Activated CD8-positive, alpha-beta T cell treated with anti-CD3 and anti-CD28 coated beads, Interleukin-2, amount 10 ng/mL, durations not matched to agents 7 days and 5 days (primary cell): ENCODE measurements at regions not wholly inside any gene's neighbourhood (a gene's known extent, or its start where the extent isn't known, plus 50 kb on each side); places are given as distances from the start of the nearest gene placed in this dataset.

Experiments
- ATAC-seq: fragments of 150-1000 bp; cut with Tn5 transposase; one replicate; pipeline ENCODE4 v1.10.0; 2021; ENCODE audit warnings: moderate library complexity
- CTCF ChIA-PET: fragments of 350-600 bp; sonication (Branson Sonifier 250); formaldehyde crosslinking; loops from one replicate; lab custom pipeline; 2021; ENCODE audit warnings: antibody characterized with exemption; lab: Charles Lee
- POLR2A ChIA-PET: fragments of 350-600 bp; sonication (Branson Sonifier 250); formaldehyde crosslinking; loops from one replicate; lab custom pipeline; 2021; ENCODE audit warnings: antibody characterized with exemption; lab: Charles Lee
- DNase-seq: peaks from one replicate; pipeline ENCODE4 v3.0.0-alpha.2; 2020
- H3K27ac Mint-ChIP-seq: one replicate; pipeline ENCODE4 v1.8.0; 2021; ENCODE audit warnings: mild to moderate bottlenecking, mixed read lengths
- H3K27me3 Mint-ChIP-seq: one replicate; pipeline ENCODE4 v1.8.0; 2021; ENCODE audit warnings: low read depth, mixed read lengths
- H3K36me3 Mint-ChIP-seq: one replicate; pipeline ENCODE4 v1.8.0; 2021; ENCODE audit warnings: low read depth, mixed read lengths
- H3K4me1 Mint-ChIP-seq: one replicate; pipeline ENCODE4 v1.8.0; 2021; ENCODE audit warnings: low read depth, mixed read lengths
- H3K4me3 Mint-ChIP-seq: one replicate; pipeline ENCODE4 v1.8.0; 2021; ENCODE audit warnings: mild to moderate bottlenecking, mixed read lengths
- H3K9me3 Mint-ChIP-seq: one replicate; pipeline ENCODE4 v1.8.0; 2022; ENCODE audit warnings: mixed read lengths; ENCODE audit not compliant: insufficient read depth

DNA sequence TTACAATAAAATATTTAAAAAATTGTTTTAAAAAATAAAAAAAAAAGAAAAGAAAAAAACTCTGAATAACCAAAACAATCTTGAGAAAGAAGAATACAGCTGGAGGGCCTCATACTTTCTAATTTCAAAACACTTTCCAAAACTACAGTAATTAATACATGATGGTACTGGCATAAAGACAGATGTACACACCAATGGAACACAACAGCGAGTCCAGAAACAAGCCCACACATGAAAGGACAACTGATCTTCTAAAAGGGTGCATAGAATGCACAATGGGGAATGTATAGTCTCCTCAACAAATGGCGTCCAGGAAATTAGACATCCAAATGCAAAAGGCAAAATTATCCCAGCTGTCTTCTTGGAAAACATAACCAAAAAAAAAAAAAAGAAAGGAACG is 99.6 kb downstream of the LURAP1L start:
- Mint-ChIP-seq H3K9me3 (peaks cover 5% of the 10 kb centered on the region), H3K36me3 (no peaks in the 10 kb centered on the region), H3K4me1 (no peaks in the 10 kb centered on the region), H3K4me3 (no peak overlapping the region), H3K27ac (no peak overlapping the region), H3K27me3 (no peaks in the 10 kb centered on the region)
- ATAC-seq, result no peak
- CTCF ChIA-PET, result no interaction called here
- DNase-seq, result no peak
- POLR2A ChIA-PET, result no interaction called here

- no peak overlapping the region for H3K27ac Mint-ChIP-seq
- no peak overlapping the region for H3K4me3 Mint-ChIP-seq
- ChIA-PET POLR2A (no interaction called here), CTCF (no interaction called here)
- H3K9me3 Mint-ChIP-seq, result peaks cover 5% of the 10 kb centered on the region
- no peaks in the 10 kb centered on the region for H3K36me3 Mint-ChIP-seq
- no peak for ATAC-seq
- H3K27me3 Mint-ChIP-seq, result no peaks in the 10 kb centered on the region
- H3K4me1 Mint-ChIP-seq, result no peaks in the 10 kb centered on the region
- no peak for DNase-seq
Observed at GRCh38 chr9:12875191-12875590, 100.4 kb downstream of the LURAP1L start.

- POLR2A ChIA-PET, result interaction anchor here (0.7 kb wide), 1 partner anchor 270 kb away, joined by 3 read pairs; no protein-coding TSS in a partner anchor
- Mint-ChIP-seq H3K36me3 (no peaks in the 10 kb centered on the region), H3K4me3 (no peak overlapping the region), H3K27ac (no peak overlapping the region), H3K9me3 (peaks cover 5% of the 10 kb centered on the region), H3K27me3 (no peaks in the 10 kb centered on the region), H3K4me1 (no peaks in the 10 kb centered on the region)
- ATAC-seq (no peak), DNase-seq (no peak)
- CTCF ChIA-PET, result no interaction called here
Observed at GRCh38 chr9:12876872-12877271, 102.1 kb downstream of the LURAP1L start.

- no peak for ATAC-seq
- H3K4me3 Mint-ChIP-seq, result no peak overlapping the region
Observed at GRCh38 chr9:12878351-12878978, 103.6 kb downstream of the LURAP1L start.

GRCh38 chr9:12879961-12880360 is 105.1 kb downstream of the LURAP1L start:
- POLR2A ChIA-PET, result no interaction called here

More at GRCh38 chr9:12878351-12878978, 103.6 kb downstream of the LURAP1L start:
- peaks cover 9% of the 10 kb centered on the region for H3K9me3 Mint-ChIP-seq
- POLR2A ChIA-PET, result no interaction called here
- H3K27me3 Mint-ChIP-seq, result no peaks in the 10 kb centered on the region
- DNase-seq, result no peak
- CTCF ChIA-PET, result no interaction called here
- H3K27ac Mint-ChIP-seq, result no peak overlapping the region
- no peaks in the 10 kb centered on the region for H3K36me3 Mint-ChIP-seq
- H3K4me1 Mint-ChIP-seq, result no peaks in the 10 kb centered on the region

DNA sequence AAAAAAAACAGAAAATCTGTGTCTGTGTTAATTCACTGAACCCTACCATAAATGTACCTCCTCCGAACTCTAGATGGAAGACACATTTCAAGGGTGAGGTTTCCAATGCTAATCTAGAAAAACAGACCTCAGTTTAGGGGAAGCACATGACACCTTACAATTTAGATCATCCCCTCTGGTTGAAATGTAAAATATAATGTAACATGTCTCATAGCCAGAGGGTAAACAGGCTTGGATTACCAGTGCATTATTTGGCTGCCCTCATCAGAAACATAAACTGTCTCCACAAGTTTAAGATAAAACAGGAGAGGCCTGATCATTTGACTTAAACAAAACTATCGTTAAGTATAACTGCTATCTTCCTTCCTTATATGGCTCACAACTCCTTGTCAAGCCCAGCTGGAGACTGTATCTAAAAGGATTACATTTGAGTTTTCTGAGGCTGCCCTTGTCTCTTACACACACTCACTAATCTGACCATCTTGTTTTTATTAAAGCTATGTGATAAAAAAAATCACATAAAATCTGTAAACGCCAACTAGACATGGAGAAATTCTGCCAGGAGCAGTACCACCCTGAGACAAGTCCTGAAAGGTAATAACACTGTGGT is 105.7 kb downstream of the LURAP1L start:
- H3K4me3 Mint-ChIP-seq, result no peak overlapping the region
- ATAC-seq (no peak), DNase-seq (no peak)
- peaks cover 9% of the 10 kb centered on the region for H3K9me3 Mint-ChIP-seq
- CTCF ChIA-PET, result no interaction called here
- no peaks in the 10 kb centered on the region for H3K36me3 Mint-ChIP-seq
- POLR2A ChIA-PET, result no interaction called here
- H3K27me3 Mint-ChIP-seq, result no peaks in the 10 kb centered on the region
- no peaks in the 10 kb centered on the region for H3K4me1 Mint-ChIP-seq
- no peak overlapping the region for H3K27ac Mint-ChIP-seq

More at GRCh38 chr9:12879961-12880360, 105.1 kb downstream of the LURAP1L start:
- CTCF ChIA-PET, result no interaction called here
- DNase-seq, result no peak
- H3K27me3 Mint-ChIP-seq, result no peaks in the 10 kb centered on the region
- no peaks in the 10 kb centered on the region for H3K4me1 Mint-ChIP-seq
- ATAC-seq, result no peak
- peaks cover 9% of the 10 kb centered on the region for H3K9me3 Mint-ChIP-seq
- no peak overlapping the region for H3K4me3 Mint-ChIP-seq
- no peak overlapping the region for H3K27ac Mint-ChIP-seq
- no peaks in the 10 kb centered on the region for H3K36me3 Mint-ChIP-seq

GRCh38 chr9:12882430-12882829 is 107.6 kb downstream of the LURAP1L start:
- H3K9me3 Mint-ChIP-seq, result peaks cover 9% of the 10 kb centered on the region
- DNase-seq, result no peak
- no peak for ATAC-seq
- no peaks in the 10 kb centered on the region for H3K4me1 Mint-ChIP-seq
- ChIA-PET POLR2A (no interaction called here), CTCF (no interaction called here)
- no peak overlapping the region for H3K27ac Mint-ChIP-seq
- H3K27me3 Mint-ChIP-seq, result no peaks in the 10 kb centered on the region
- H3K36me3 Mint-ChIP-seq, result no peaks in the 10 kb centered on the region
- H3K4me3 Mint-ChIP-seq, result no peak overlapping the region

- Mint-ChIP-seq H3K9me3 (peaks cover 9% of the 10 kb centered on the region), H3K36me3 (no peaks in the 10 kb centered on the region), H3K27ac (no peak overlapping the region), H3K4me3 (no peak overlapping the region), H3K4me1 (no peaks in the 10 kb centered on the region), H3K27me3 (no peaks in the 10 kb centered on the region)
- ChIA-PET CTCF (no interaction called here), POLR2A (no interaction called here)
- ATAC-seq, result no peak
- no peak for DNase-seq
Observed at GRCh38 chr9:12884736-12885395, 110.0 kb downstream of the LURAP1L start.

DNA sequence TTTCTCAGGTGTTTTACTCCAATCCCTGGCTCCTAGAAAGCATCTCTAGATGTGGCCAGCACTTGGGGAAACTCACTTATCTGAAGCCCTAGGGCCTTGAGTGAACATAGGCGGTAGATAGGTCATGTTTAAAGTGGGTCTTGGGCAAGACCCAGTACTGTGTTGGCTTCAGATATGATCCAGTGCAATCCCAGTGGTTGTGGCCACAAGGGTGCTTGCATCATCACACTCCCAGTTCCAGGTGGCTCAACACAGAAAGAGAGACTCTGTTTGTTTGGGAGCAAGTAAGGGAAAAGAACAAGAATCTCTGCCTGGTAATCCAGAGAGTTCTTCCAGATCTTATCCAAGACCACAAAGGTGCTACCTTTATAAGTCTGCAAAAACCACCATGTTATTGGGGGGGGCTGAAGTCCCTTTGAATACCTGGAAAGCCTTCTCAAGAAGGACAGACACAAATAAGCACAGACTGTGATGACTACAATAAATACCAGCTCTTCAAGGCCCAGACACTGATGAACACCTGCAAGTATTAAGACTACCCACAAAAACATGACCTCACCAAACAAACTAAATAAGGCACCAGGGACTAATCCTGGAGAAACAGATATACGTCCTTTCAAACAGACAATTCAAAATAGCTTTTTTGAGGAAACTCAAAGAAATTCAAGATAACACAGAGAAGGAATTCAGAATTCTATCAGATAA is 114.7 kb downstream of the LURAP1L start:
- H3K27ac Mint-ChIP-seq, result no peak overlapping the region
- CTCF ChIA-PET, result no interaction called here
- no peaks in the 10 kb centered on the region for H3K36me3 Mint-ChIP-seq
- H3K9me3 Mint-ChIP-seq, result peaks cover 13% of the 10 kb centered on the region
- H3K4me1 Mint-ChIP-seq, result no peaks in the 10 kb centered on the region
- DNase-seq (no peak), ATAC-seq (no peak)
- H3K27me3 Mint-ChIP-seq, result no peaks in the 10 kb centered on the region
- POLR2A ChIA-PET, result no interaction called here
- H3K4me3 Mint-ChIP-seq, result no peak overlapping the region

DNA sequence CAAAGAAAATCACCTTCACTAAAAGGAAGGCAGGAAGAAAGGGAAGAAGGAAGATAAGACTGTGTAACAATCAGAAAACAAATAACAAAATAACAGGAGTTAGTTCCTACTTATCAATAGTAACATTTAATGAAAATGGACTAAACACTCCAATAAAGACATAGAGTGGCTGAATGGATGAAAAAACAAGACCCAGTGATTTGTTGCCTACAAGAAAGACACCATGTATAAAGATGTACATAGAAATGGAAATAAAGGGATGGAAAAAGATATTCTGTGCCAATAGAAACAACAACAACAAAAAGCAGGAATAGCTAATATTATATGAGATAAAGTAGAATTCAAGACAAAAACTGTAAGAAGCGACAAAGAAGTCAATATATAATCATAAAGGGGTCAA is 116.8 kb downstream of the LURAP1L start:
- POLR2A ChIA-PET, result no interaction called here
- no peaks in the 10 kb centered on the region for H3K4me1 Mint-ChIP-seq
- DNase-seq, result no peak
- no peak overlapping the region for H3K27ac Mint-ChIP-seq
- no peaks in the 10 kb centered on the region for H3K36me3 Mint-ChIP-seq
- H3K27me3 Mint-ChIP-seq, result no peaks in the 10 kb centered on the region
- H3K9me3 Mint-ChIP-seq, result peaks cover 13% of the 10 kb centered on the region
- H3K4me3 Mint-ChIP-seq, result no peak overlapping the region
- CTCF ChIA-PET, result no interaction called here
- no peak for ATAC-seq

GRCh38 chr9:12903316-12903715 is 128.5 kb downstream of the LURAP1L start:
- Mint-ChIP-seq H3K4me1 (no peaks in the 10 kb centered on the region), H3K27ac (no peak overlapping the region), H3K36me3 (no peaks in the 10 kb centered on the region), H3K4me3 (no peak overlapping the region), H3K27me3 (no peaks in the 10 kb centered on the region), H3K9me3 (peaks cover 15% of the 10 kb centered on the region)
- no peak for ATAC-seq
- ChIA-PET CTCF (no interaction called here), POLR2A (no interaction called here)
- DNase-seq, result no peak
